Heart left ventricle (tissue), 16 donors: ENCODE measurements at regions not wholly inside any gene's neighbourhood (a gene's known extent, or its start where the extent isn't known, plus 50 kb on each side); places are given as distances from the start of the nearest gene placed in this dataset.

ENCODE experiments used
- ATAC-seq, 4 donors: fragments of 200-7000 bp; cut with Tn5 transposase; one replicate each; pipeline ENCODE4 v1.9.1; 2020 to 2022; ENCODE audit warnings: moderate library complexity in 4 of 4, mild to moderate bottlenecking in 3 of 4, moderate number of reproducible peaks in 1 of 4
- DNase-seq, 5 donors: peaks; one replicate each; pipeline ENCODE4 v3.0.0-alpha.2; 2020
- H3K27ac ChIP-seq, 12 donors: fragments of 200-600 bp; sonication (generic) in 4 of 12; one replicate each; pipeline versions ENCODE4 v1.5.0 to v1.8.0; 2016 to 2022; ENCODE audit warnings: mild to moderate bottlenecking in 2 of 12
- H3K27me3 ChIP-seq, 9 donors: fragments of 200-600 bp; sonication (generic) in 2 of 9; one replicate each; pipeline versions ENCODE4 v1.5.1 to v1.8.0; 2016 to 2022; ENCODE audit warnings: mild to moderate bottlenecking in 3 of 9
- H3K36me3 ChIP-seq, 9 donors: fragments of 200-600 bp; sonication (generic) in 2 of 9; one replicate each; pipeline versions ENCODE4 v1.5.0 to v1.8.0; 2018 to 2022; ENCODE audit warnings: mild to moderate bottlenecking in 2 of 9
- H3K4me1 ChIP-seq, 12 donors: fragments of 200-600 bp; sonication (generic) in 4 of 12; one replicate each; pipeline versions ENCODE4 v1.5.0 to v1.8.0; 2016 to 2022; ENCODE audit warnings: mild to moderate bottlenecking in 3 of 12
- H3K4me3 ChIP-seq, 12 donors: fragments of 200-600 bp; sonication (generic) in 4 of 12; one replicate each; pipeline versions ENCODE4 v1.5.0 to v1.8.0; 2017 to 2022; ENCODE audit warnings: mild to moderate bottlenecking in 9 of 12, moderate library complexity in 4 of 12
- H3K9me3 ChIP-seq, 12 donors: fragments of 200-600 bp; sonication (generic) in 4 of 12; one replicate each; pipeline versions ENCODE4 v1.5.0 to v1.8.0; 2016 to 2022; ENCODE audit warnings: mild to moderate bottlenecking in 1 of 12
- POLR2A ChIP-seq, 2 donors: fragments of 450-650 bp; IDR thresholded peaks; one replicate each; pipeline ENCODE4 v1.6.1; 2017; ENCODE audit warnings: antibody characterized with exemption in 2 of 2, mild to moderate bottlenecking in 2 of 2, moderate library complexity in 2 of 2
- WGBS, 4 donors: extraction: QIAGEN DNeasy Blood & Tissue Kit in 2 of 4; methylation state at CpG; one replicate each; pipeline versions ENCODE4 v1.1.5 to v1.1.7; 2013 to 2018; 5-methylcytosine and 5-hydroxymethylcytosine counted together
- intact Hi-C, 10 donors: fragments of 100-400 bp; cut with DNase I; formaldehyde crosslinking; loops; one replicate each; pipeline versions ENCODE4 v1.11.1 to v1.14.2; 2022
- TF ChIP-seq, protein P1 (sequence below), 12 donors: fragments of 200-600 bp; sonication (generic) in 4 of 12; IDR thresholded peaks; one replicate each; pipeline versions ENCODE4 v1.5.0 to v1.8.0; 2018 to 2022; ENCODE audit warnings: antibody characterized with exemption in 12 of 12, mild to moderate bottlenecking in 5 of 12
- donor health status: ischemic (EF 13 %, LVEDD 7.1; RV severe dilation, severe dysfunction).
- donor health status: healthy with polysubstance abuse.
- donor health status: DM: no; HTN: yes; CAD: no.
- donor health status: DM: no; HTN: no; CAD: no.
- donor health status: ischemic (EF 25% LVEDD 6.9; RV normal size, moderate dysfunction).
- donor health status: ischemic (EF 25% LVEDD 5.7; RV mildly dilated, moderate dysfunction).
- donor health status: healthy.
- donor health status: DM: yes; HTN: yes; CAD: no.
- donor health status: ischemic (EF 35%, LVEDD 5.7; RV mildly dilated, moderate dysfunction).
- donor health status: nonischemic (EF 11% LVEDD 7.7; RV severe dilation, severe dysfunction).
- donor health status: DM: yes; HTN: yes; CAD: no.
- donor health status: PGD.
- donor health status: ischemic (EF 29% LVEDD 5.4; RV normal size, mild dysfunction).
- donor health status: nonischemic (EF 23%, LVEDD 6.1; RV moderate dilation, normal function).

DNA sequence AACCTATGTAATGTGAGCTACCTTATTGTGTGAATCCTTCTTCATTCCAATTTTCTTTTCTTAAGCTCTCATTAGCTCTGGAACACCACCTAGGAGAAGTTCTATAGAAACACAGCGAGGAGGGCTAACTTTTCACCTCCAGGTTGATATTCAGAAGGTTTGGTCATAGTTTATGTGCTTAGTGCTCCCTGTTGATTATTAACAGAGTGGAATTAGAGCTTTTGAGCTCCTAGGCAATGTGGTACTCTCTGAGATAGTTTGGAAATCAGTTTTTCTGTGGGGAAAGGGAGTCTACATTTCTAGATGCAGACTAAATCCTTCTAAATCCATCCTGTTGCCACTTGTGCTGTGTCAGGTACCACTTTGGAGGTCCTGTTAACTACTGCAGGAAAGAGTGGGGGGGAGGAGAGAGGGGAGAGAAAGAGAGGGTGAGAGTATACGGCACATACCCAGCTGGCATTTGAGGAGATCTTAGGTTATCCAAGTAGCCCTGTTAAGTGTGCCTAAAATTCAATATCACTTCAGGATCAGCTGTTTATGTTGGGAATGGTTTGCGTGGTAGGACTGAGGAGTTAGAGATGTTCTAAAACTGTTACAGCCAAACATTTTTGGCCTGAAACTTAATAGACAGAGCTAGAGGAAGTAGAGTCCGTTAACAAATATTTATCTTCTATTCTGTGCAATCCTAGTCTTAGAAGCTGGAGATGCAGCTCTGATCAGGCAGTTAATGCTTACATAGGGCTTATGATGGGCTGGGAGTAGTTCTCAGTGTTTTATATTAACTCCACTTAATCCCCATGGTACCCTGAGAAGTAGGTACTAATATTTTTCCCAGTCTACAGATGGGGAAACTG lies 117.5 kb upstream of the PROK2 start:
- H3K27ac ChIP-seq = no peak overlapping the region
- DNase-seq (no peak), ATAC-seq (no peak)
- WGBS, 4 donors = 78 to 88% (median 80%) methylated on average over 4 of the region's 4 CpGs
- intact Hi-C loops = no loop called here
- H3K4me1 ChIP-seq = peaks cover 0 to 33% (median 0%) of the 10 kb centered on the region in 12 donors
- peaks cover 0 to 38% (median 0%) of the 10 kb centered on the region in 9 donors for H3K27me3 ChIP-seq
- no peaks in the 10 kb centered on the region for H3K9me3 ChIP-seq
- TF ChIP-seq, protein P1, sequence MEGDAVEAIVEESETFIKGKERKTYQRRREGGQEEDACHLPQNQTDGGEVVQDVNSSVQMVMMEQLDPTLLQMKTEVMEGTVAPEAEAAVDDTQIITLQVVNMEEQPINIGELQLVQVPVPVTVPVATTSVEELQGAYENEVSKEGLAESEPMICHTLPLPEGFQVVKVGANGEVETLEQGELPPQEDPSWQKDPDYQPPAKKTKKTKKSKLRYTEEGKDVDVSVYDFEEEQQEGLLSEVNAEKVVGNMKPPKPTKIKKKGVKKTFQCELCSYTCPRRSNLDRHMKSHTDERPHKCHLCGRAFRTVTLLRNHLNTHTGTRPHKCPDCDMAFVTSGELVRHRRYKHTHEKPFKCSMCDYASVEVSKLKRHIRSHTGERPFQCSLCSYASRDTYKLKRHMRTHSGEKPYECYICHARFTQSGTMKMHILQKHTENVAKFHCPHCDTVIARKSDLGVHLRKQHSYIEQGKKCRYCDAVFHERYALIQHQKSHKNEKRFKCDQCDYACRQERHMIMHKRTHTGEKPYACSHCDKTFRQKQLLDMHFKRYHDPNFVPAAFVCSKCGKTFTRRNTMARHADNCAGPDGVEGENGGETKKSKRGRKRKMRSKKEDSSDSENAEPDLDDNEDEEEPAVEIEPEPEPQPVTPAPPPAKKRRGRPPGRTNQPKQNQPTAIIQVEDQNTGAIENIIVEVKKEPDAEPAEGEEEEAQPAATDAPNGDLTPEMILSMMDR (IDR thresholded peaks at IDR 0.05) = no peak
- TF ChIP-seq POLR2A (IDR thresholded peaks at IDR 0.05) = no peak
- H3K4me3 ChIP-seq = no peak overlapping the region
- no peaks in the 10 kb centered on the region for H3K36me3 ChIP-seq

DNA sequence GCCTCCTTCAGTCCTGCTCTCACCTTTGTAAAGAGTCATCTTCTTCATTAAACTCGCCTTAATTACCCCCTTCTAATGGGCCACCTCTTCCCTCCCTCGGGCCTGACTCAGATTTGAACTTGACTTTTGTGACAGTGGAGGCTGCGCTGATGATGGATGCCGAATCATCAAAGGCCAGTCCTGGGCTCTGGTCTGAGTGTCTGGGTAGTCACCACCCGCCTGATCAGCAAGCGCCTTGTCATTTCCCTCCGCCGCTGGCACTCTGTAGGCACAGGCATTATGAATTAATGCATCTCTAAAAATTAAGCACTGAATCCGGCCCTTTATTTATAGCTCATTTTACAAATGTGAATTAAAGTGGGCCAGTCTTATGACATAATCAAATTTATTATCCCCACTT lies 116.7 kb upstream of the PROK2 start:
- 95 to 97% (median 96%) methylated on average over 9 of the region's 9 CpGs for WGBS, 4 donors
- Histone ChIP-seq H3K9me3 (no peaks in the 10 kb centered on the region), H3K27me3 (peaks cover 0 to 36% (median 0%) of the 10 kb centered on the region in 9 donors), H3K4me1 (peaks cover 0 to 25% (median 0%) of the 10 kb centered on the region in 12 donors), H3K36me3 (no peaks in the 10 kb centered on the region), H3K27ac (no peak overlapping the region), H3K4me3 (no peak overlapping the region)
- ATAC-seq = no peak
- TF ChIP-seq, protein P1 (IDR thresholded peaks at IDR 0.05) = no peak
- TF ChIP-seq POLR2A (IDR thresholded peaks at IDR 0.05) = no peak
- no peak for DNase-seq
- intact Hi-C loops = no loop called here

DNA sequence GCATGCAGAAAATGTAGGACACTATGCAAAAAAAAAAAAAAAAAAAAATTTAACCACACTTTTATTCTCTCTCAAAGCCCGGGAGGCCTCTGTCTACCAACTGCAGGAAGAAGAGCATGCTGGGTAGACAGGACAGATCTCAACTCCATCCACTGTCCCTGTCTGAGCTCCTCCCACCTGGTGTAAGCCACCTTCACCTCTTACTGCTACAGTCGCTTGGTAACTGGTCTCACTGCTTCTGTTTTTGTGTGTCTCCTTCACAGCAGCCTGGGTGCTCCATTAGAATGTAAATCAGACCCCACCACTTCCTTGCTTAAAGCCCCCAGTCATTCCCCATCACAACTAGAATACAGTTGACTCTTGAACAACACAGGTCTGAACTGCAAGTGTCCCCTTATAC lies 115.1 kb upstream of the PROK2 start:
- ATAC-seq (no peak), DNase-seq (no peak)
- 87 to 97% (median 93%) methylated on average over 2 of the region's 2 CpGs for WGBS, 4 donors
- intact Hi-C loops = no loop called here
- H3K4me3 ChIP-seq = no peak overlapping the region
- peaks cover 0 to 10% (median 0%) of the 10 kb centered on the region in 12 donors for H3K4me1 ChIP-seq
- TF ChIP-seq POLR2A (IDR thresholded peaks at IDR 0.05) = no peak
- TF ChIP-seq, protein P1 (IDR thresholded peaks at IDR 0.05) = no peak
- H3K36me3 ChIP-seq = no peaks in the 10 kb centered on the region
- H3K27ac ChIP-seq = no peak overlapping the region
- no peaks in the 10 kb centered on the region for H3K9me3 ChIP-seq
- peaks cover 0 to 36% (median 0%) of the 10 kb centered on the region in 9 donors for H3K27me3 ChIP-seq

DNA sequence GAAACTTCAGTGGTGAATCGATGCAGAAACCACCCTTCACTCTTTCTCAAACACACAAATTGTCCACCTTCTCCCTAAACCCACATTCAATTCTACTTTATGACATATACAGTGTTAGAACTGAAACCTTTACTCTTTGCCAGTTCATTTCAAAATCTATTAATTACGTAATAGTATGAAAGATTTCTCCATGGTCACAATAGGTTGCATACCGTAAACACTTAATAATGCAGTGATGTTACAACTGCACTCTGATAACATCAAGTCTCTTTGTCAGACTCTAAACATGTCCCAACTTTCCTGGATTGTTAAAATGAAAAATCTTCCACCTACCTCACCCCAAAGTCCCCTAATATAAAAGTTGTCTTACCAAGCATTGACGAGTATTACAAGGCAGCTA lies 111.8 kb upstream of the PROK2 start:
- TF ChIP-seq, protein P1 (IDR thresholded peaks at IDR 0.05) = no peak
- no peak for TF ChIP-seq POLR2A (IDR thresholded peaks at IDR 0.05)
- Histone ChIP-seq H3K9me3 (no peaks in the 10 kb centered on the region), H3K4me3 (no peak overlapping the region), H3K27ac (no peak overlapping the region), H3K4me1 (no peaks in the 10 kb centered on the region), H3K27me3 (peaks cover 0 to 39% (median 0%) of the 10 kb centered on the region in 9 donors), H3K36me3 (no peaks in the 10 kb centered on the region)
- ATAC-seq = no peak
- no peak for DNase-seq
- intact Hi-C loops = no loop called here
- 89 to 93% (median 91%) methylated on average over 4 of the region's 4 CpGs for WGBS, 4 donors
